OCI-LY3 (cell line): ENCODE measurements at regions not wholly inside any gene's neighbourhood (a gene's known extent, or its start where the extent isn't known, plus 50 kb on each side); places are given as distances from the start of the nearest gene placed in this dataset.

Experiments
- EZH2phosphoT487 ChIP-seq: fragments of 200-600 bp; shearing (Covaris generic); IDR thresholded peaks from 2 replicates; pipeline ENCODE4 v1.6.1; 2018; ENCODE audit warnings: antibody characterized with exemption, mixed run types, low read depth
- TF ChIP-seq, protein P1 (sequence below): fragments of 200-600, 300-600 bp; sonication (generic); IDR thresholded peaks from 2 replicates; pipeline ENCODE4 v1.5.1; 2014; ENCODE audit warnings: antibody characterized with exemption, low read length, low read depth

DNA sequence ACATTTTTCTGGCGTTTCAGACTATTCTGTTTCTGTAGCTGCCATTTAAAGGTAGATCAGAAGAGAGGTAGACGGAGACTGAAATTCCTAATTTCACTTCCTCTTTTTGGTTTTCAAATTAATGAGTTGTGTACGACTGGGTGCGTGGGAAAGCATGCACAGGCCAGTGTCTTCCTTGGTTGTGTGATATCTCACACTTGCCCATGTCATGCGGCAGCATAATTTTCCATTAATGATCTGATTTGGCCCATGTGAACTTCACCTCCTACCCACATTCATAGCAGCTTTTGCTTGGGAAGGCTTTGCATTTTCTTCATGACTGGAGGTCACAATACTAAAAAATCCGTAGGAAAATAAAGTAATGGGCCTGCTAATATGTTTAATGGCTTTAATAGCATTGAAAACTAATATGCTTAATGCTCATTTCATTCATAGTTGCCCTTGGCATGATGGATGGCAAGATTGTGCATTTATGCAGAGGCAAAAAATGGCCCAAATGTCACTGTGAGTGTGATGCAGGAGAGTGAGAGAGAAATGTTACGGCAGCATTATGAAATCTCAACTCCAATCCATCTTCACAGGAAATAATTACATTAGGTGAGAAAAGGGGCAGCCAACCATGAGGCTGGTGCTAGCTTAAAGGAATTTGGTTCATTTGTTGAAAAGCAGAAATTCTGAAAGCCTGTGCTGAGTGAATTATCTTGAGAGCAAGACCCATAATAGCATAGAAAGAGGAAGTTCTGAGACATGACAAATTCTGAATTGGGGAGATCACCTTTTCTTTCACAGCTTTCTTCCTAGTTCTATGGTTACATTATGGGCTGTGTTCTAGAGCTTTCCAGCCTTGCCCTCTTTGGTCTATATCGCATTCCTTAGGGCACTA lies 69.0 kb upstream of the UST start:
- TF ChIP-seq, protein P1, sequence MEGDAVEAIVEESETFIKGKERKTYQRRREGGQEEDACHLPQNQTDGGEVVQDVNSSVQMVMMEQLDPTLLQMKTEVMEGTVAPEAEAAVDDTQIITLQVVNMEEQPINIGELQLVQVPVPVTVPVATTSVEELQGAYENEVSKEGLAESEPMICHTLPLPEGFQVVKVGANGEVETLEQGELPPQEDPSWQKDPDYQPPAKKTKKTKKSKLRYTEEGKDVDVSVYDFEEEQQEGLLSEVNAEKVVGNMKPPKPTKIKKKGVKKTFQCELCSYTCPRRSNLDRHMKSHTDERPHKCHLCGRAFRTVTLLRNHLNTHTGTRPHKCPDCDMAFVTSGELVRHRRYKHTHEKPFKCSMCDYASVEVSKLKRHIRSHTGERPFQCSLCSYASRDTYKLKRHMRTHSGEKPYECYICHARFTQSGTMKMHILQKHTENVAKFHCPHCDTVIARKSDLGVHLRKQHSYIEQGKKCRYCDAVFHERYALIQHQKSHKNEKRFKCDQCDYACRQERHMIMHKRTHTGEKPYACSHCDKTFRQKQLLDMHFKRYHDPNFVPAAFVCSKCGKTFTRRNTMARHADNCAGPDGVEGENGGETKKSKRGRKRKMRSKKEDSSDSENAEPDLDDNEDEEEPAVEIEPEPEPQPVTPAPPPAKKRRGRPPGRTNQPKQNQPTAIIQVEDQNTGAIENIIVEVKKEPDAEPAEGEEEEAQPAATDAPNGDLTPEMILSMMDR, result no peak
- no peak for TF ChIP-seq EZH2phosphoT487
